H1 (cell line): ENCODE measurements at regions not wholly inside any gene's neighbourhood (a gene's known extent, or its start where the extent isn't known, plus 50 kb on each side); places are given as distances from the start of the nearest gene placed in this dataset.

Experiments
- CHD1 ChIP-seq: IDR thresholded peaks from 2 replicates; pipeline ENCODE4 v1.6.1; 2012; ENCODE audit warnings: low read depth, low read length, improper control_type of control experiment
- HDAC2 ChIP-seq, 2 experiments: fragments of 300-600 bp in 1 of 2; sonication (generic) in 1 of 2; IDR thresholded peaks; 2 replicates each; pipeline ENCODE4 v1.6.1; 2011 to 2012; ENCODE audit warnings: low read depth in 2 of 2, low read length in 2 of 2, mild to moderate bottlenecking in 2 of 2, moderate library complexity in 2 of 2, borderline replicate concordance in 1 of 2, inconsistent platforms in 1 of 2
- SP1 ChIP-seq: IDR thresholded peaks from 2 replicates; pipeline ENCODE4 v1.6.1; 2011; ENCODE audit warnings: low read depth, low read length
- TF ChIP-seq, protein P1 (sequence below), 3 experiments: IDR thresholded peaks; 1 replicate in 2 of 3; 2 replicates in 1 of 3; pipeline versions ENCODE4 v1.5.1 to v1.6.1; 2011; ENCODE audit warnings: low read length in 3 of 3, mild to moderate bottlenecking in 3 of 3, inconsistent platforms in 2 of 3, low read depth in 1 of 3, moderate library complexity in 1 of 3; ENCODE audit not compliant: insufficient read depth in 1 of 3; ENCODE audit errors: control extremely low read depth in 1 of 3

DNA sequence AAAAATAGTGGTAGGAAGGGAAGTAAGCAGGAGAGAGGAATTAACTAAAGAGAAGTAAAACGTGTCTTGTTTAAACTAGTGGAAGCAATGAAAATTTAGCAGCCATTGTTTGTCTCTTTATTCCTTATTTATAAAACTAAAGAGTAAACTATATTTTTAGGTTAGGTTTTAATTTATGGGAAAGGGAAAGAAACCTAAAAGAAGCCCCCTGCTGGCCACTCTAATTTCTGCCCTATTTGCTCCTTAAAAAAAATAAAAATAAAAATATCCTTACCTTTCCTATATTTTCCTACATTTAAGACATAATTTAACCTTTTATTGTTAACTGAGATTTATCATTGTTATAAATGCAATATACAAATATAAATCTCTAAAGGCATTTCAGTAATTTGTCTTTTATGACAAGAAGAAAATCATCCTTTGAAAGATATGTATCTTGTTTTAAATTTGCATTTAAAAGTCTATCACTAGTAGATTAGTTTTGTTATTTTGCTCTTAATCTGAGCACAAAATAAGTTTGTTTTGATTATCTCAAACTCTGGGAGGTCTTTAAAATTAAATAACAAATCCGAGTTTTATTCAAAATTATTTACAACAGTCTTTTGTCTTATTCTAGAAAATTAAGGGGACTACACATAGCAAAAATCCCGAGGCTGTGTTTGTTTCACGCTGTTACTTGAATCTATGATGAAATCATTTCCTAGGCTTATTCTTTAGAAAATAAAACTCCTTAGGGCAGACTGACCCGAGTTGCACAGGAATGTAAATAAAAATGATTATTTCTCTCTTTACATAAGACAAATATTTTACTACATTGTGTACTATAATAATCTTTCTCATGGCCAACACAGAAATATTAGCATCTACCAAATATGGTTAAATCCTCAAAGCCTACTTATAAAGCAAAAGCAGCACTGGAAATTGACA is 201.7 kb downstream of the NRIP1 start:
- TF ChIP-seq SP1 (no peak), HDAC2 (IDR thresholded peaks at IDR 0.05; ENCODE audit: borderline replicate concordance in 1 of 2, low read depth in 2 of 2, low read length in 2 of 2) (no peak), CHD1 (no peak)
- TF ChIP-seq, protein P1, sequence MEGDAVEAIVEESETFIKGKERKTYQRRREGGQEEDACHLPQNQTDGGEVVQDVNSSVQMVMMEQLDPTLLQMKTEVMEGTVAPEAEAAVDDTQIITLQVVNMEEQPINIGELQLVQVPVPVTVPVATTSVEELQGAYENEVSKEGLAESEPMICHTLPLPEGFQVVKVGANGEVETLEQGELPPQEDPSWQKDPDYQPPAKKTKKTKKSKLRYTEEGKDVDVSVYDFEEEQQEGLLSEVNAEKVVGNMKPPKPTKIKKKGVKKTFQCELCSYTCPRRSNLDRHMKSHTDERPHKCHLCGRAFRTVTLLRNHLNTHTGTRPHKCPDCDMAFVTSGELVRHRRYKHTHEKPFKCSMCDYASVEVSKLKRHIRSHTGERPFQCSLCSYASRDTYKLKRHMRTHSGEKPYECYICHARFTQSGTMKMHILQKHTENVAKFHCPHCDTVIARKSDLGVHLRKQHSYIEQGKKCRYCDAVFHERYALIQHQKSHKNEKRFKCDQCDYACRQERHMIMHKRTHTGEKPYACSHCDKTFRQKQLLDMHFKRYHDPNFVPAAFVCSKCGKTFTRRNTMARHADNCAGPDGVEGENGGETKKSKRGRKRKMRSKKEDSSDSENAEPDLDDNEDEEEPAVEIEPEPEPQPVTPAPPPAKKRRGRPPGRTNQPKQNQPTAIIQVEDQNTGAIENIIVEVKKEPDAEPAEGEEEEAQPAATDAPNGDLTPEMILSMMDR (IDR thresholded peaks at IDR 0.05; ENCODE audit: control extremely low read depth in 1 of 3, insufficient read depth in 1 of 3, low read depth in 1 of 3, low read length in 3 of 3) = peak in 1 of 3 experiments; percentile 15; a peak in 1 of 4 replicates
